Hematopoietic multipotent progenitor cell treated with erythropoietin and hydrocortisone succinate and interleukin-3 and kit ligand, for 15 days (in vitro differentiated cells): ENCODE measurements at regions not wholly inside any gene's neighbourhood (a gene's known extent, or its start where the extent isn't known, plus 50 kb on each side); places are given as distances from the start of the nearest gene placed in this dataset.

Experiments used
- DNase-seq: peaks from one replicate; pipeline ENCODE4 v3.0.0-alpha.2; 2015; ENCODE audit warnings: low spot score

DNA sequence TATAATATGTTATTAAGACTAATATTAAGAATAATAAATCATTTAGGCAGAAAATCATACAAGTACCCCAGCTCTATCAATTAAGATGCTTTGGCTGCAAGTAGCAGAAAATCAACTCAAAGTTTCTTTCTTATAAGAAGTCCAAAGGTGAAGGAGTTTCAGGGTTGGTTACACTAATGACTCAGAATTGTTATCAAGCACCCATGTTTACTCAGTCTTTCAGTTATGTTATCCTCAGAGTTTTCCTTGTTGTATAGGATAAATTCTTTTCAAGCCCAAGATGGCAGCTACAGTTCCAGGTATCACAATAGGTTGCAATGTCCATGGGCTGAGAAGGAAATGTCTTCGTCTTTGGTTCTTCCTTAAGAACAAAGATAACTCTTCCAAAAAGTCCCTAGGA is 163.6 kb downstream of the TNFSF18 start:
- no peak for DNase-seq

DNA sequence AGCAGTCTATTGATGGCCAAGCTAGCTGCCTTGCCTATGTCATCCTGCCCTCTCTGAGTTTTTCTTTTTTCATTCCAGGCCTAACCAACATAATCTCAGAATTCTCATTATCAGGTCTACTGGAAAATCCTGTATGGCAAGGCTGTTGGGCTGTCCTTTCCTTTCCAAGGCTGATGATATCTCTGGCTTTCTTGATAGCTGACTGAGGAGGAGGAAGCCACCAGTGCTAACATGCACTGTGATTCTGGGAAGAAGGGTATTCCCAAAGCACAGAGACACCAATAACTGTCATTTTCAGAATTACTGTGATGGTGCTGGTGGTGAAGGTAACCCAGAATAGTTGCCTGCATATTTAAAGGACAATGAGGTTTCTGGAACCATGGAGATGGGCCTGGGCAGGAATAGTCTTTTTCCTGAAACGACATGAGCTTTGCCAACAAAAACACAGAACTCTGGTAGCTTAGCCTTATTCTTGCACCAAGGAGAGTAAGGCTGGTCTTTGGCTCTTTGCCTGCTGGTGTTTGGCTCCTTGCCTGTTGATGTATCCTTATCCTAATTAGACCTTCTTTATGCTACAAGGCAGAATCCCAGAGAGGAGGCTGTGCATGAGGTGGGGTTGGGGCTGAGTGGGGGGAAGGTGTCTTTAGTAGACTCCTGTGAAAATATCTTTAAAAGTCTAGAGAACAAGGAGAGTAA is 157.4 kb downstream of the TNFSF18 start:
- DNase-seq = no peak

- DNase-seq = no peak
Measured at GRCh38 chr1:172894349-172895049, 156.2 kb downstream of the TNFSF18 start.

DNA sequence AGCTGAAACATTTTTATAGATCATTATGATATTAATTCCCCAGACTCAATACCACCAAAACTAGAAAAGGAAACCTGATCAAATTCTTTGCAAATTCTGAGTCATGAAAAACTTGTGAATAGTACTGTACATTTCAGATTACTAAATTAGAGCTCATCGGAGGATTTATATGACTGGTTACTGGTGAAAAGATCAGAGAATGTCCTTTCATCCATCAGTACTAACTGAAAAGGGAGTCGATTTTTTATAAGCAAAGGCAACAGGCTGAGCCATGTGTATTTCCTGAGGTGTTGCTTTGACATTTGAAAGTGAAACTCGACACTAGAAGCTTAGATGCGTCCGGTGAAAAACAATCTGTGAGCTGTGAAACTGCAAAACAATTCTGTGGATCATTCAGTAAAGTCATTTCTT is 155.7 kb downstream of the TNFSF18 start:
- DNase-seq = no peak

GRCh38 chr1:172895761-172896160 is 155.0 kb downstream of the TNFSF18 start:
- no peak for DNase-seq

GRCh38 chr1:172897738-172898137 is 153.0 kb downstream of the TNFSF18 start:
- no peak for DNase-seq

DNA sequence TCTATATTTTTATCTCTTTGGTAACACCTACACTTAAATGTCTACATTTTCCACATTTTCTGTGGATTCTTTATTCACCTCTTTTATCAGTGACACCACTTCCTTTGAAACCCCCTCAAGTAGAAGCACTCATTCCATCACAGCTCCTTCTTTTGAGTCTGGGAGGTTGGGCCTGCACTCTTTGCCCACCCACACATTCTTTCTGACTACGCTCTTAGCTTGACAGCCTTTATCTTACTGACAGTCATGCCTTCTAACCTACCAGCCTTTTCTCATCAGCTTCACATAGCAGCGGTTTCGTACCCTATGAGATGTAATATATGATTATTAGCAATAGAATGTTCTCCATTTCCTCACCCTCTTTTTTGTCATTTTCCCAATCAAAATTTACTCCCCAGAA is 151.9 kb downstream of the TNFSF18 start:
- no peak for DNase-seq

DNA sequence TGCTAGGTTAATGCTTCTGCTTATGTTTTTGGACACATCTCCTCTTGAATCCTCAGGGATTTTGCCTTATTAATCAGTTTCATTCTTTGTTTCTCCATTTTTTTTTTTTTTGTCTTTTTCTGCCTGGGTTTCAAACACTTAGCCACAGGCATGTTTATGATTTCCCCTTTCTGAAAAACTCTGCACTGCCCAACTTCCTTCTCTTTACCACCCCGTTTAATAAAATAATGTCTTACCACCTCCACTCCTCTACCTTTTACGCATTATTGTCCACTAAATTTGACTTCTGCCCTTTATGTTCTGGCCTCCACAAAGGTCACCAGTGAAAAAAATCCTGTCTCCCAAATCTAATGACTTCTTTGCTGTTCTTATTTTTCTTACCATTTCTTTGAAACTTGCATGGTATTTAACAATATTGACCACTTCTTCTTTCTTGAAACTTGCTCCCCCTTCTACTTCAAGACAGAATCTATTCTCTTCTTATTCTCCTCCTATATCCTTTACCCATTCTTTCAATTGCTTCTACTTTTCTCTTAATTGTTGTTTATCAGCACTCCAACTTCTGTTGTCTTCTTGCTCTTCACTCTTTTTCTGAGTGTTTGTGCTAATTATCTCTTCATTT is 150.3 kb downstream of the TNFSF18 start:
- no peak for DNase-seq

- no peak for DNase-seq
Measured at GRCh38 chr1:172902200-172902599, 148.5 kb downstream of the TNFSF18 start.

GRCh38 chr1:172902861-172903381 is 147.8 kb downstream of the TNFSF18 start:
- no peak for DNase-seq

DNA sequence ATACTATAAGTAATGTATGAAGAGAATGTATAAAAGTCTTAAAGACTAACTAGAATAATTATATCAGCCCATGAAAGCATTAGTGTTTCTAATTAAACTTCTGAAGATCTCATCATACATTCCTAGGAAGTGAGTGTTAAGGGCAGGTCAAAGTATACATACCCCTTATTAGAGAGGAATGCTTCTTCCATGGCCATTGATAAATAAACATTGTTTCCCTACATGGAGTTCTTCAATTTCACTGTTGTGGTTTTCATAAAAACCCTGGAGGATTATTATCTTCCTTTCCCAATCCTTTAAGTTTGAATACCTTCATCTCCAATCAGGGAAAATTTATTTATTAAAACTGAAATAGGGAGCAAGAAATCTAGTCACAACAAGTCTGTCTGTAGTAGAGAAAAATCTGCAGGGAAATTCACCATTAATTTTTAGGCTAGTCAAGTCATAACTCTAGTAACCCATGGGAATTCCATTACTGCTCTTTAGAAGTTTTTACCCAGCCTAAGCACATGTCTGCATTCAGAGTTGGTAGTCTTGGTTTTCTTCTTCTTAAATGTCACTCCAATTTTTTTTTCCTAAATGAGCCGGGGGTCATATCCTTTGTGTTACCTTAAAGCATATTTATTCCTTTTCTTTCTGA is 147.0 kb downstream of the TNFSF18 start:
- DNase-seq = no peak

DNA sequence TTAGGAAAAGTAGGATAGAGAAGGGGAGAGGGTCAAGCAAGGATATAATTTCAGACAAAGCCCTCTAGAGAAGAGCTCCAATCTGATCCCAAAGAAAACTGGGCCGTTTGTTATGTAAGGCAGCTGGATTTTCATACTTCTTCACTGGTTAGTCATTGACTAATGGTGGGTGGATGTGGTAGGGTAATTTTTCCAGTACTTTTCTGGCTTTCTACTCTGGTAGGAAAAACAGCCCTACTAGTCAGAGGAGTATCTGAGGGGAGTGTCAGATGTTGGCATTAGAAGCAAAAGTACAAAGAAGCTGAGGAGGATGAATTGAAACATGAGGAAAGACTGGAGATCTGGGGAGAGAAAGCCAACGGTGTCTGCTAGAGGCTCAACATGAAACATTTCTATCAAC is 145.3 kb downstream of the TNFSF18 start:
- no peak for DNase-seq

- peak; percentile 30 for DNase-seq
Measured at GRCh38 chr1:172906778-172907592, 143.8 kb downstream of the TNFSF18 start.

GRCh38 chr1:172907834-172908326 is 142.9 kb downstream of the TNFSF18 start:
- no peak for DNase-seq

GRCh38 chr1:172909606-172910326 is 141.0 kb downstream of the TNFSF18 start:
- no peak for DNase-seq

GRCh38 chr1:172912765-172913260 is 137.9 kb downstream of the TNFSF18 start:
- DNase-seq = no peak

- no peak for DNase-seq
Measured at GRCh38 chr1:172914501-172915144, 136.1 kb downstream of the TNFSF18 start.

DNA sequence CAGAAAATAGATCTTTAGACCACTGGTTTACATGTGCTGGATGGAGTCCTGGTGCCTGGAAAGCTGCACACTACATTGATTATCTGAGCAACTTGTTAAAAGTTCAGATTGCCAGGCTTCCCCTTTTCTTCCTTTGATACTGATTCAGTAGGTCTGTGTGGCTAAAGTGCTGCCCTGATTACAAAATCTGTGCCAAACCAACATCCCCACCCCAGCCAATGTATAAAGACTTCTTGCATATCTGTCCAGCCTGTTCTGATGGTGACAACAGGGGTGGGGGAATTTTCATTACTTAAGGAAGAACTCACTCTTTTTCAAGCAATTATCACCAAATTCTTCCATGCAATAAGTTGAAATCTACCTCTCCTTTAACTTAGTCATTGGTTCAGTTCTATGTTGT is 135.5 kb downstream of the TNFSF18 start:
- DNase-seq = no peak

GRCh38 chr1:172916116-172916515 is 134.6 kb downstream of the TNFSF18 start:
- no peak for DNase-seq

DNA sequence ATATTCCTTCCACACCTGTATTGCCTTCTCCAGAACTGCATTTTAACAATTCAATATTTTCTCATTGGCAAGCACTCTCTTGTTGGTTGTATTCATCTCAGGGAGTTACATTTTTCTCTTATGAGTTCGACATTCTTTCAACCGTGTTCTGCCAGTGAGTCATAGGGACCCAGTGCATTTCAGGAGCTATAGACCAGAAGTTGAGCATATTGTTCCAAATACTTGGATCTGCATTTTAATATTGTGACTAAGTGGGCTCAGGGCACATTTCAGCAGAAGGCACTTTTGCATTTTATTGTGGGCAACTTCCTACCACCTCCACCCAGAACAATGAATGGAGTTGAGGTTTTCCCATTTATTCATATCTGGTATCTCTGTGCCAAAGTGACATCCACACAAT is 132.8 kb downstream of the TNFSF18 start:
- no peak for DNase-seq
